SHP77 treated with DMSO at 0.1 percent for 48 hours (cell line): ENCODE measurements at regions not wholly inside any gene's neighbourhood (a gene's known extent, or its start where the extent isn't known, plus 50 kb on each side); places are given as distances from the start of the nearest gene placed in this dataset.
"Not testable (repeated sequence)": the region's sequence is repeated elsewhere in the genome, so short reads cannot be mapped to it uniquely, and the experiment has no call there.

Source experiments
- DNase-seq: peaks from one replicate; lab custom pipeline; 2025; lab: John Stamatoyannopoulos, UW

DNA sequence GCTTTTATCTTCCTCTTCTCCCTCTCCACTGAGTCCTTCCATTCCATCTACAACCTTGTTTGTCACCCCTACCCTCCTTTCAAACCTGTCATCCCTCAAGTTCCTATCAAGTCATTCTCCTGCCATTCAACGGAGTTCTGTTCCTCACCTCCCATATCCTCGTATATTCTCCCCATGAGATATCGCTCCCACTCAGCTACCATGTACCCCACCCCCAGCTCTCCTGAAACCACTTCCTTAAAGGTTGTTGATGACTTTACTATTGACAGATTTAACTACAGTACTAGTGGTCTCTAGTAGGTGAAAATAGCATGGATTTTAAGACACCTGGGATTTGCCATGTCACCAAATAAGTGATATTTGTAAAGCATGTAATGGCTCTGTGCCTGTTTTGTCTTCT is 107.4 kb upstream of the BARHL2 start:
- no peak for DNase-seq

DNA sequence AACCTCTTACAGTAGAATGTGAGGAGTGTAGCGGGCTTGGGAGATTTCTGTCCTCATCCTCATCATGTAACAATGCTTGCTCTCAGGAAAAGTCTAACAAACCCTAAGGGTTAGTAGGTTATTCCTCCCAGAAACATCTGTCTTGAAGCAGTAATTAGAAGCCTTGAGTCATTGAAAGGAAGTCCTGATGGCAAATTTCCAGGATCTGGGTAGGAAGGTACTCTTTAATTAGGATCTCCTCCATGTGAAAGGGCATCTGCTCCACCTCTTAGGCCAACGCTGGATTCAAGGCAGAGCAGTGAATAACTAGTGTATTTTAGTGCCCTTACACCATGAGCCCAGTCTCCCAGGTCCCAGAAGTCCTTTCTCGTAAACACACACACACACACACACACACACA is 106.6 kb upstream of the BARHL2 start:
- no peak for DNase-seq

DNA sequence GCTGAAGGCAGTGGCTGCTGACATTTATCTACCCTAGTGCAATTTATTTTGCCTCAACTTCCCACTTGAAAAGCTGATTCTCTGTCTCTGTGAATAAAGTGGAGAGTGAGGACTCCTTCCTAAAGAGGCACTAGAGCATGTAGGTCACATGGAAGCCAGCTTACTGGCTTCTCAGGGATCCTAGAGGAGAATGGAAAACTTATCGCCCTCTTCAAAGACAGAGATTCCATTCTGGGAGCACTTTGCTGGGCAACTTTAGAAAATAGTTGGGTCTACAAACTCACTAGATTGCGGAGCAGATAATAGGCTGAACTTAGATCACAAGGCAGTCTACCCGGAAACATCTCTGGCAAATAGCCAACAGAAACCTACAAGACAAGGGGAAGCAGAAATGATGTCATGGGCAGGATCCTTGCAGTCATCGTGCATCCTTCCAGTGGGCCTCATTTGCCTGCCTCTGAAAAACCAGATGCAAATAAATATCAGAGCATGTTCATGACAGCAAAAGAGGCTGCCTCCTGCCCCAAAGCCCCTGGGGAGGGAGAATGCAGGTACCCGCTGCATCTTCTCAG is 104.8 kb upstream of the BARHL2 start:
- no peak for DNase-seq

DNA sequence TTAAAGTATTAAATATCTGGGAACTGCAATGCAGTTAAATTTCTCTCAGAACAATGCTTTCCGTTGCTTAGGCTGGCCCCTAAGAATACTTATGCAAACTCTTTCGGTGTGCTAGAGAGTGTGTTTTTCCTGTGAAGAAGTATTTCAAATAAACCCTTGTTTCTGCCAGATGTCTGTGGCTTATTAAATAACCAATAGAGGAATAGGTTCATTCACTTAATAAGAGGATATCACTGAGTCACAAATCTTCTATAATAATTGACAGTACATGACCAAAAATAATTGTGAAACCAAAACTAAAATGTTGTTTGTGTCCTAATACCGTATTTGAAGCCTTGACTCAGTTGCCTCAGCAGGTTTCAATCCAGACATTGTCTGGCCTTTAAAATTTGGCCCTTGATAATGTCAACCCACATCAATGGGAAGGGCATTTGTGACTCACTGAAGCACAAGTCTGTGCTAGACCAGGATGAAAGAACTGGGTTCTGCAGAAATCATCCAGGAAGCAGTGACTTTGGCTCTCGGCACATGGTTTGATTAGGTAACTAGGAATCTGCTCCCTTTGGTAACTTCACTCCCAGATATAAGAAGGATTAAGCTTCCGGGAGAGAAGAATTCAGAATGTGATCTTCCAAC is 104.2 kb upstream of the BARHL2 start:
- no peak for DNase-seq

DNA sequence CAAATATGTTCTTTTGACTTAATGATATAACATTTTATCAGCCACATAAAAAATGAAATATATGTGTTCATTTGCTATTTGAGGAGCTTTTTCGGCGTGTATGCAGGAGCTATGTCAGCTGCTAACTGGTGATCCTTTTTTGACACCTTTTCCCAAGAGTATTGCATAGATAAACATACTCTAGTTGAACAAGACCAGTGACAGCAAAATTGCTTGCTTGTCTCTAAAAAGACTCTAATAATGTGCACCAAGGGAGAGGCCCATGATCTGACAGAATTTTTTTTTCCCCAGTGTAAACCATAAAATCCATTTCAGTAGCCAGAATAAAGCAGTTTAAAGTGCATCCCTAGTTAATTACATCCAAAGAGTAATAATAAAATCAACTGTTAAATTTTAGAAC is 103.6 kb upstream of the BARHL2 start:
- DNase-seq: no peak

DNA sequence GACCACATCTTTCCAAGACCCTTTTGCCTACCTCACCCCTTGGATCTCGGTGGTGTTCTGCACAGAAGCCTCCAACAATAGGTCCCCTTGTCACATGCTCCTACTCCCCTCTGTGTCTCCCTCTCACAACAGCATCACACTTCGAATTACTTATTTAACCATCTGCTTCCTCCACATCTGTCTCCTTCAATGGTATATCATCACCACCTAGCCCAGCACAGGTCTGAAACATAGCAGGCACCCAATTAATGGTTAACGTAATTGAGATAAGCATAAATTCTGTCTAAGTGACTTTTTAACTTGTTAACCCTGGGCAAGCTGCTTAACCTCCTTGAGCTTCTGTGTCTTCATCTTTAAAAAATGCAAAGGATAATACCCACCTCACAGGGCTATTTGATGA is 100.3 kb upstream of the BARHL2 start:
- no peak for DNase-seq

GRCh38 chr1:90812237-90812636 is 95.1 kb upstream of the BARHL2 start:
- not testable (repeated sequence) for DNase-seq

DNA sequence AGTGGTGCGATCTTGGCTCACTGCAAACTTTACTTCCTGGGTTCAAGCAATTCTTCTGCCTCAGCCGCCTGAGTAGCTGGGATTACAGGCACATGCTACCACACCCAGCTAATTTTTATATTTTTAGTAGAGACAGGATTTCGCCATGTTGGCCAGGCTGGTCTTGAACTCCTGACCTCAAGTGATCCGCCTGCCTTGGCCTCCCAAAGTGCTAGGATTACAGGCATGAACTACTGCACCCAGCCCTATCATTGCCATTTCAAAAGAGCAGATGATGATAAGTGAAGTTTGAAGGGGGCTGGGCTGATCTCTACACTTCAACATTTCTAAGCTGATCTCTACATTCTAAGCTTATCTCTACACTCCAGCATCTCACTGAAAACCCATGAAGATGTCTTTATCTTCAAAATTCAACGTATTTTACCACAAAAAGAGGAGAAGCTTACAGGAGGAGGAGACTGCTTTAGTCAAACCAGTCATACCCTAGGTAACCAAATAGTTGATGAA is 94.4 kb upstream of the BARHL2 start:
- DNase-seq: not testable (repeated sequence)

GRCh38 chr1:90810681-90811080 is 93.6 kb upstream of the BARHL2 start:
- no peak for DNase-seq

DNA sequence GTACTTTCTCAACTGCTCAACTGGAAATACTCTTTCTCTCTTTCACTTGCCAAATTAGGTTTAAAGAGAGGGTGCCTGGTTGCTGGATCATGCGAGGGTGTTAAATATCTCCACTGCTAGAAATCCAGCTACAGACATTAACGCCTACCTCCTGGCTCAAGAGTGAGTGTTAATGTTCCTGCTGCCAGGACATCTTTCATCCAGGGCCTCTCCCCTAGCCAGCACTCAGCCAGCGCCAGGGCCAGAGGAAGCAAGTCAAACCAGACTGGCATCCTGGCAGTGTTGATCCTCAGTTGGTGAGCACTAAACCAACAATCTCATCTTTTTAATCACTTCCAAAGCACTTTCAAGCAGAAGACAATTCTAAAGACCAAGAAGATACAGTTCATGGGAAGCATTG is 92.9 kb upstream of the BARHL2 start:
- DNase-seq: no peak

- DNase-seq: no peak
Observed at GRCh38 chr1:90809093-90809492, 92.0 kb upstream of the BARHL2 start.

- no peak for DNase-seq
Observed at GRCh38 chr1:90807329-90807728, 90.2 kb upstream of the BARHL2 start.

DNA sequence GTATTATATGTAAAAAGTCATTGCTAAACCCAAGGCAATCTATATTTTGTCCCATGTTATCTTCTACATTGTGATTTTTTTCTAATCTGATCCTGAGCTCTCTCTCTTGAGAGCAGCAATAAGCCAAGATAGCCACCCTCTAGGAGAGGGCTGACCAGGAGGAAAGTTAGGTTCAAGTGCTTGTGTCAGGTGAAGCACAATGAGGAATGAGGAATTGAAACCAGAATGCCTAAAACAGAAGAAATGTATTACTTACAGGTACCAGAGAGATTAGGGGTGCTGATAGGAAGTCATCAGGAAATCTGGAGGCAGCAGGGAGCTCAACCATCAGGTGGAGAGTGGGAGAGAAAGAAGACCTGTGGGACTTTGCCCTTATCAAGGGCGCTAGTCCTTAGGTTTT is 85.5 kb upstream of the BARHL2 start:
- no peak for DNase-seq

GRCh38 chr1:90800012-90800717 is 83.1 kb upstream of the BARHL2 start:
- DNase-seq: no peak

DNA sequence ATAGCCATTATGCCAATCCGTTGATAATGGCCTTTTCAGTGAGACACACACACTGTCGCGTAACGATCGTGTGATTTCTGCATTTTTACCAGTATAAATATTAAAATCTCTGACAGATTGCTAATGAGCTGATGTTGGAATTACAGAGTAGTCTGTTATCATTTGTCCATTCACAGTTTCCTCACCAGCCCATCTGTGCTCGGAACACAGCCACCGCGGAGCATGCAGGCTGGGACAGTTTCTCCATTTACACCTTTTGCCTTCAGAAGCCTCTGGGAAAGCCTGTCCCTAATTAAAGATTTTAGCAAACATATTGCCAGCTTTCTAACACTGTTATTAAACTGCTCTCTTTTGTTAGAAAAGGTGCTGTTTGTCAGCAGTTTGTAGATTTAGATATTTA is 82.2 kb upstream of the BARHL2 start:
- DNase-seq: no peak

DNA sequence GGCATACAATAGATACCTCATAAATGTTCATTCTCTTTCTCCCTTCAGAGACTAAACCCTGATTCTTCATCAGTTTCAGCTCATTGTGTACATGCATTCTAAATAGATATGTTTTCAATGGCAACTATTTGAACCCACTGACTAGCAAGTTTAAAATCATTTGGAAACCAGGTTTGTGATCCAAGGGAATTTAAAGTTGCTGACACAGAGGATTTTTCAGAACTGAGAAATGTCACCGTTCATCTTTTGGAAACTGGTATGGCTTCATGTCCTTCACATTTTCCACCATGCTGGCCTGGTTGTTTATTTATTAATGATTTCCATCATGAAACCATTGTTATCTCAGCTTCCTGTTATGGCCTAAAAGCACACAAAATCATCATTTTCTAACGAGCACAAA is 81.8 kb upstream of the BARHL2 start:
- DNase-seq: no peak

GRCh38 chr1:90798344-90798743 is 81.2 kb upstream of the BARHL2 start:
- no peak for DNase-seq

- DNase-seq: no peak
Observed at GRCh38 chr1:90795431-90795830, 78.3 kb upstream of the BARHL2 start.

DNA sequence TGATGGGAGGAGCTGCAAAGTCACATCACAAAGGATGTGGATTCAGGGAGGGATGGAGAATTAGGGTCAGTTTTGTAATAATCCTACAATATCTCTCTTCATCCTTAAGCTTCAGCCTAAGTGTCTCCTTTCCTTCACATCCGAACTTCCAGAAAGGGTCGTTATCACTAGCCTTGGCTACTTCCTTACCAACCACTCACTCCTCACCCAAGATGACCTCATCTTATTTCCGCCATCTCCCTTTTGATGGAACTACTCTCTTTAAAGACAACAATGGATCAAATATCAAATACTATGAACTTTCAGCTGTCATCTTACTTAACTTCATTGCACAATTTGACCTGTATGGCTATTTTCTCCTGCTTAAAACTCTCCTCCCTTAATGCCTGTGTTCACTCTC is 69.6 kb upstream of the BARHL2 start:
- DNase-seq: no peak

DNA sequence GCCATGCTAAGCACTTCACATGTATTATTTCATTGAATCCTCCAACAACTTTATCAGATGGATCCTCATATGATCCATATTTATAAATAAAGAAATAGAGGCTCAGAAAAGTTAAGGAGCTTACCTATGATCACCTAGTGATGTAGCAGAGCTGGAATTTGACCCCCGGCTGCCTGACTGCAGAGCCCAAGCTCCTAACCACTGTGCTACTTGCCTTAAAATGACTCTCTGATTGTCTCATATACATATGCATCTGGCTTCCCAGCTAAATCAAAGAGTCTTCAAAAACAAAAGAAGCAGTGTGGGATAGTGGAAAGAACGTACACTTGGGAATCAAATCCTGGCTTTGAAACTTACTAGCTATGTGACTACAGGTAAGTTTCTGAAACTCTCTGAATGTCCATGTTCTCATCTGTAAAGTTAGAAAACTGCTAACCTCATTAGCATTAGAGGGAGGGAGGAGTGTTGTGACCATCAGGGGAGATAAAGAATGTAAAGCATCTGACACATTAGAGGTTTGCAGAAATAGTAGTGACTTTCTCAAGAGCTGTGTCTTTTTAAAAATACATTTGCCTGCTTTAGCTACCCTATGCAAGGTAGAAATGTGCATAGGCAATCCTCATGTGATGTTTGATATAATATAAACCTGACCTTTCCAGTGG is 67.2 kb upstream of the BARHL2 start:
- DNase-seq: no peak

DNA sequence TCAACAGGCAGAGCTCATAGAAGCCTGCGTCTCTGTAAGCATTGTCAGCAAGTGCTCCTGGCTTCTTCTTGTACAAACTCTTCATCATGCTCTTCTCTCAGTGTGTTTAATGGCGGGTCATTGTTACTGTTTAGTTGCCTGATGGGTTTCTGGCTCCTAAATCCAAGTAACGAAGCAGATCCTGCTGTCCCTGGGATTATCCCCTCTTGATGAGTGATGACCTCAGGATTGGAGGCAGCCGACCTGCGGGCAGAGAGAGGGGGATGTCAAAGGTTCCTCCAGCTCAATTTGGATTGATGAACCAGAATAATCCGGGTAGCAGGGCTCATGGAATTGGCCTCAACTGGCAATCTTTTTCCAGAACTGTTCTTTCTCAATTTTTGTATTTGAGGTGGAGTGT is 66.1 kb upstream of the BARHL2 start:
- no peak for DNase-seq

GRCh38 chr1:90782046-90782445 is 64.9 kb upstream of the BARHL2 start:
- DNase-seq: no peak

- DNase-seq: no peak
Observed at GRCh38 chr1:90781534-90781933, 64.4 kb upstream of the BARHL2 start.
